Neural cell (in vitro differentiated cells): ENCODE measurements at regions not wholly inside any gene's neighbourhood (a gene's known extent, or its start where the extent isn't known, plus 50 kb on each side); places are given as distances from the start of the nearest gene placed in this dataset.

ENCODE experiments used
- H2AFZ ChIP-seq: fragments of 200-600, 300-800 bp; sonication (generic), shearing (Covaris generic); 2 replicates; pipeline ENCODE4 v1.6.0; 2014; ENCODE audit warnings: low read depth, mild to moderate bottlenecking, antibody characterized with exemption, low read length, moderate library complexity
- H3F3A ChIP-seq: fragments of 200-600 bp; shearing (Covaris generic); 2 replicates; pipeline ENCODE4 v1.6.1; 2016; ENCODE audit warnings: mild to moderate bottlenecking, moderate library complexity, mixed read lengths, antibody characterized with exemption, low read length; ENCODE audit not compliant: insufficient read depth, poor library complexity, severe bottlenecking
- H3K27ac ChIP-seq: fragments of 200-600, 300-800 bp; sonication (generic), shearing (Covaris generic); 2 replicates; pipeline ENCODE4 v1.5.1; 2014; ENCODE audit warnings: mild to moderate bottlenecking, low read length, moderate library complexity
- H3K27me3 ChIP-seq: fragments of 300-800, 200-600 bp; sonication (generic), shearing (Covaris generic); 2 replicates; pipeline ENCODE4 v1.6.0; 2014; ENCODE audit warnings: mild to moderate bottlenecking, low read depth, low read length, moderate library complexity; ENCODE audit not compliant: insufficient read depth
- H3K36me3 ChIP-seq: fragments of 300-800, 200-600 bp; sonication (generic), shearing (Covaris generic); 2 replicates; pipeline ENCODE4 v1.5.1; 2014; ENCODE audit warnings: mild to moderate bottlenecking, antibody characterized with exemption, low read length, moderate library complexity; ENCODE audit not compliant: insufficient read depth
- H3K4me2 ChIP-seq: fragments of 300-800, 200-600 bp; sonication (generic), shearing (Covaris generic); 2 replicates; pipeline ENCODE4 v1.6.0; 2014; ENCODE audit warnings: mild to moderate bottlenecking, low read length
- H3K4me3 ChIP-seq: fragments of 300-800, 200-600 bp; sonication (generic), shearing (Covaris generic); 2 replicates; pipeline ENCODE4 v1.5.1; 2014; ENCODE audit warnings: mild to moderate bottlenecking, low read length, moderate library complexity
- H3K79me2 ChIP-seq: fragments of 200-600 bp; shearing (Covaris generic); replicated peaks from 2 replicates; pipeline ENCODE4 v1.6.0; 2014; ENCODE audit warnings: mild to moderate bottlenecking, low read length, moderate library complexity; ENCODE audit not compliant: insufficient read depth
- H3K9ac ChIP-seq: fragments of 300-800, 200-600 bp; sonication (generic), shearing (Covaris generic); 2 replicates; pipeline ENCODE4 v1.6.1; 2016; ENCODE audit warnings: mild to moderate bottlenecking, low read length, mixed read lengths
- H3K9me2 ChIP-seq: fragments of 200-600 bp; shearing (Covaris generic); 2 replicates; pipeline ENCODE4 v1.6.1; 2016; ENCODE audit warnings: mild to moderate bottlenecking, low read length, mixed read lengths; ENCODE audit not compliant: insufficient read depth
- H3K9me3 ChIP-seq: fragments of 200-600, 300-800 bp; sonication (generic), shearing (Covaris generic); 2 replicates; pipeline ENCODE4 v1.6.1; 2016; ENCODE audit warnings: mild to moderate bottlenecking, mixed run types, low read length, moderate library complexity, mixed read lengths
- H4K20me1 ChIP-seq: fragments of 200-600 bp; shearing (Covaris generic); 2 replicates; pipeline ENCODE4 v1.6.1; 2016; ENCODE audit warnings: mild to moderate bottlenecking, mixed run types; ENCODE audit not compliant: insufficient read depth
- CTCF ChIP-seq: fragments of 450-650 bp; IDR thresholded peaks from 2 replicates; pipeline ENCODE4 v1.5.1; 2014; ENCODE audit warnings: antibody characterized with exemption, mild to moderate bottlenecking, moderate library complexity; ENCODE audit not compliant: poor library complexity, severe bottlenecking
- EP300 ChIP-seq: fragments of 450-650 bp; conservative IDR thresholded peaks from 2 replicates; pipeline ENCODE4 v1.6.1; 2014; ENCODE audit warnings: antibody characterized with exemption, mild to moderate bottlenecking, moderate library complexity; ENCODE audit not compliant: poor library complexity, severe bottlenecking
- EZH2 ChIP-seq: fragments of 200-600, 300-800 bp; shearing (Covaris generic), sonication (generic); IDR thresholded peaks from 2 replicates; pipeline ENCODE4 v1.6.1; 2014; ENCODE audit warnings: antibody characterized with exemption, low read length, borderline replicate concordance, mild to moderate bottlenecking; ENCODE audit not compliant: insufficient read depth, poor library complexity, severe bottlenecking
- MXI1 ChIP-seq: fragments of 450-650 bp; conservative IDR thresholded peaks from 2 replicates; pipeline ENCODE4 v1.6.1; 2014; ENCODE audit warnings: antibody characterized with exemption, mild to moderate bottlenecking; ENCODE audit not compliant: poor library complexity, severe bottlenecking
- POLR2AphosphoS5 ChIP-seq: IDR thresholded peaks from 2 replicates; pipeline ENCODE4 v1.6.1; 2012
- RAD21 ChIP-seq: fragments of 450-650 bp; conservative IDR thresholded peaks from 2 replicates; pipeline ENCODE4 v1.6.1; 2014; ENCODE audit warnings: antibody characterized with exemption, mild to moderate bottlenecking, moderate library complexity
- REST ChIP-seq: IDR thresholded peaks from 2 replicates; pipeline ENCODE4 v1.6.1; 2012; ENCODE audit warnings: borderline replicate concordance
- SMC3 ChIP-seq: fragments of 450-650 bp; conservative IDR thresholded peaks from 2 replicates; pipeline ENCODE4 v1.6.1; 2014; ENCODE audit warnings: antibody characterized with exemption, mild to moderate bottlenecking, moderate library complexity; ENCODE audit not compliant: poor library complexity
- TAF1 ChIP-seq: IDR thresholded peaks from 2 replicates; pipeline ENCODE4 v1.6.1; 2012; ENCODE audit warnings: low read depth

- Histone ChIP-seq H3K36me3 (no peaks in the 10 kb centered on the region), H3F3A (no peaks in the 10 kb centered on the region), H3K9me3 (no peaks in the 10 kb centered on the region), H3K9me2 (no peaks in the 10 kb centered on the region), H4K20me1 (no peaks in the 10 kb centered on the region), H3K79me2 (no peaks in the 10 kb centered on the region), H3K4me2 (no peak overlapping the region), H3K4me3 (no peak overlapping the region), H3K27ac (no peak overlapping the region), H3K27me3 (no peaks in the 10 kb centered on the region), H3K9ac (no peak overlapping the region), H2AFZ (no peak overlapping the region)
- no peak for TF ChIP-seq POLR2AphosphoS5
- TF ChIP-seq EZH2: no peak
- no peak for TF ChIP-seq RAD21
- TF ChIP-seq SMC3: no peak
- no peak for TF ChIP-seq CTCF
- no peak for TF ChIP-seq EP300
- no peak for TF ChIP-seq TAF1
- TF ChIP-seq REST: no peak
- no peak for TF ChIP-seq MXI1
Observed at GRCh38 chr12:113693693-113694092, 222.0 kb upstream of the LHX5 start.

- no peaks in the 10 kb centered on the region for H3K36me3 ChIP-seq
- TF ChIP-seq RAD21: no peak
- TF ChIP-seq POLR2AphosphoS5: no peak
- TF ChIP-seq EP300: no peak
- TF ChIP-seq CTCF: no peak
- TF ChIP-seq REST: no peak
- TF ChIP-seq TAF1: no peak
- no peak for TF ChIP-seq MXI1
- no peaks in the 10 kb centered on the region for H3K27me3 ChIP-seq
- H3K4me3 ChIP-seq: no peak overlapping the region
- H3F3A ChIP-seq: no peaks in the 10 kb centered on the region
- H3K9me2 ChIP-seq: no peaks in the 10 kb centered on the region
- no peak overlapping the region for H3K4me2 ChIP-seq
- no peaks in the 10 kb centered on the region for H3K9me3 ChIP-seq
- no peaks in the 10 kb centered on the region for H3K79me2 ChIP-seq
- no peak overlapping the region for H2AFZ ChIP-seq
- H3K27ac ChIP-seq: no peak overlapping the region
- H4K20me1 ChIP-seq: no peaks in the 10 kb centered on the region
- H3K9ac ChIP-seq: no peak overlapping the region
Observed at GRCh38 chr12:113689047-113689610, 217.5 kb upstream of the LHX5 start.
